ENCODE measurements at regions not wholly inside any gene's neighbourhood (a gene's known extent, or its start where the extent isn't known, plus 50 kb on each side); places are given as distances from the start of the nearest gene placed in this dataset.

DNA sequence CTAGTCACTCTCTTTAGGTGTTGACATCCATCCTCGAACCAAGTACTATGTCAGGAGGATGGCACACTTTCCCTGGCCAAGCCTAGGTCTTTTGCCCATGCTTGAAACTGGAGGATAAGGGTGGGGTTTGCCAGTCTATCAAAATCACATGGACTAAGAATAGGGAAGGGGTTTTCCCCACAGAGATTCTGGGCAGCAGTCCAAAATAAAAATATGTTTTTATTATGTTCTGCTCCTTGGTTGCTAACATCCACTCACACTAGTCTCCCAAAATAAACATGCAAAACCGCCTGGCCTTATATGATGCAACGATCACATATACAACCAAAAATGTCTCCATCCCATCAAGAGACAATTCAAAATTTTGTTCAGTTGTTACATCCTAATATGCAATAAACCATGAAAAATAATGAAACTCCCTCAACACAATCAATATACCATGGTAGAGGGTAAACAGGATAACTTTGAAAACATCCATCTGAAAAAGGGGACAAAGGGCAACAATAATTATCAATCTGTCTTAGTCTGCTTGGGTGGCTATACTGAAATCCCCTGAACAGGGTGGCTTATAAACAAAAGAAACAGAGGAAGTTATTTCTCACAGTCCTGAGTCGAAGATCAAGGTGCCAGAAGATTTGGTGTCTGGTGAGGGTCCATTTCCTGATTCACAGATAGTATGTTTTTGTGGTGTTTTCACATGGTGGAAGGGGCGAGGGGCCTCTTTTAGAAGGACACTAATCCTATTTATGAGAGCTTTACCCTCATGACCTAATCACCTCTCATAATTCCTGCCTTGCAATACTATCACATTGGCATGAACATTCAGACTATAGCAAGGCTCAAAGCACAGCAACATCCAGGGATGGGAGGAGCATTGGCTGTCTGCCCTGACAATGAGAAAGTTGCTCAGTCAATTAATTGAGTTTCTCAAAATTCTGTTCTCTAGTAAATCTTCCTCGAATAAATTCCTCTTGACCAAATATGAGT is 159.3 kb downstream of the ETV1 start:
- TF ChIP-seq, protein P1, sequence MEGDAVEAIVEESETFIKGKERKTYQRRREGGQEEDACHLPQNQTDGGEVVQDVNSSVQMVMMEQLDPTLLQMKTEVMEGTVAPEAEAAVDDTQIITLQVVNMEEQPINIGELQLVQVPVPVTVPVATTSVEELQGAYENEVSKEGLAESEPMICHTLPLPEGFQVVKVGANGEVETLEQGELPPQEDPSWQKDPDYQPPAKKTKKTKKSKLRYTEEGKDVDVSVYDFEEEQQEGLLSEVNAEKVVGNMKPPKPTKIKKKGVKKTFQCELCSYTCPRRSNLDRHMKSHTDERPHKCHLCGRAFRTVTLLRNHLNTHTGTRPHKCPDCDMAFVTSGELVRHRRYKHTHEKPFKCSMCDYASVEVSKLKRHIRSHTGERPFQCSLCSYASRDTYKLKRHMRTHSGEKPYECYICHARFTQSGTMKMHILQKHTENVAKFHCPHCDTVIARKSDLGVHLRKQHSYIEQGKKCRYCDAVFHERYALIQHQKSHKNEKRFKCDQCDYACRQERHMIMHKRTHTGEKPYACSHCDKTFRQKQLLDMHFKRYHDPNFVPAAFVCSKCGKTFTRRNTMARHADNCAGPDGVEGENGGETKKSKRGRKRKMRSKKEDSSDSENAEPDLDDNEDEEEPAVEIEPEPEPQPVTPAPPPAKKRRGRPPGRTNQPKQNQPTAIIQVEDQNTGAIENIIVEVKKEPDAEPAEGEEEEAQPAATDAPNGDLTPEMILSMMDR (IDR thresholded peaks at IDR 0.05; ENCODE audit: insufficient read depth, low read length, poor library complexity, severe bottlenecking): no peak
- TF ChIP-seq EZH2phosphoT487 (conservative IDR thresholded peaks at IDR 0.05; ENCODE audit: low read length): no peak

All from SU-DHL-6 (cell line).